ENCODE measurements at regions not wholly inside any gene's neighbourhood (a gene's known extent, or its start where the extent isn't known, plus 50 kb on each side); places are given as distances from the start of the nearest gene placed in this dataset.

DNA sequence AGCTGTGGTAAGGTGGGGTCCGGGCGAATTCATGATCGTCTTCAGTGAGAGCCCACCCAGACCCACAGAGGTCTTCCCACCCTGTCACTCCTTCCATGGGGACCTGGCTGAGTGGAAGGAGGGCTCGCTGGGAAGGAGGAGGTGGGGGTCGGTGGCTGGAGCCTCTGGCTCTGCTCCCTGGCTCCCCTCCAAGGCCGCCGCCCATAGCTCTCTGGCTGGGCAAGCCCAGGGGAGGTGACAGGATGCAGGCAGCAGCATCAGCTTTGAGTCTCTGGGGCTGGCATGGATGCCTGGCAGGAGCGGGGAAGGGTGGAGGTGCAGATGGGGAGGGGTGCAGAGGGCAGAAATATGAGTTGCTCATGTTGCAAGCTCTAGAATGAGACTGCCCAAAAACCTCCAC lies 147.0 kb downstream of the ENGASE start:
- Histone ChIP-seq H3K27ac (ENCODE audit: control insufficient read depth, insufficient read depth, low read length) (no peak overlapping the region), H3K4me2 (ENCODE audit: control insufficient read depth, extremely low read depth, insufficient read depth, low read depth, low read length) (no peak overlapping the region), H3K4me1 (ENCODE audit: control insufficient read depth, extremely low read depth, insufficient read depth, low read length) (peaks cover 3% of the 10 kb centered on the region), H2AFZ (ENCODE audit: control insufficient read depth, low read length) (no peak overlapping the region), H3K27me3 (ENCODE audit: control insufficient read depth, extremely low read depth, insufficient read depth, low read length) (peaks cover 58% of the 10 kb centered on the region), H3K79me2 (ENCODE audit: control insufficient read depth, insufficient read depth, low read length) (no peaks in the 10 kb centered on the region), H4K20me1 (ENCODE audit: control insufficient read depth, extremely low read depth, insufficient read depth, low read length) (no peaks in the 10 kb centered on the region), H3K9me3 (ENCODE audit: control insufficient read depth, low read depth, low read length) (no peaks in the 10 kb centered on the region), H3K4me3 (ENCODE audit: control insufficient read depth in 2 of 3, extremely low read depth in 1 of 3, insufficient read depth in 2 of 3, low read depth in 1 of 3, low read length in 3 of 3) (no peak overlapping the region), H3K36me3 (ENCODE audit: control insufficient read depth in 2 of 2, extremely low read depth in 1 of 2, insufficient read depth in 2 of 2, low read length in 2 of 2) (no peaks in the 10 kb centered on the region), H3K9me1 (ENCODE audit: control insufficient read depth, extremely low read depth, insufficient read depth, low read length) (no peaks in the 10 kb centered on the region), H3K9ac (ENCODE audit: control insufficient read depth, extremely low read depth, insufficient read depth, low read length) (no peak overlapping the region)
- dilution Hi-C loops (cut with MboI; ENCODE audit: extremely low pct_ligation_motif_present, low sequenced_read_pairs): no loop called here
- DNase-seq (ENCODE audit: low read depth, low spot score) (no peak), FAIRE-seq (no peak)
- TF ChIP-seq EZH2 (IDR thresholded peaks at IDR 0.05; ENCODE audit: low read length) (no peak), CTCF (optimal IDR thresholded peaks at IDR 0.05 in 1 of 3, IDR thresholded peaks at IDR 0.05 in 1 of 3, conservative IDR thresholded peaks at IDR 0.05 in 1 of 3; ENCODE audit: extremely low read depth in 1 of 3, insufficient read depth in 2 of 3, low read length in 3 of 3) (no peak)

DNA sequence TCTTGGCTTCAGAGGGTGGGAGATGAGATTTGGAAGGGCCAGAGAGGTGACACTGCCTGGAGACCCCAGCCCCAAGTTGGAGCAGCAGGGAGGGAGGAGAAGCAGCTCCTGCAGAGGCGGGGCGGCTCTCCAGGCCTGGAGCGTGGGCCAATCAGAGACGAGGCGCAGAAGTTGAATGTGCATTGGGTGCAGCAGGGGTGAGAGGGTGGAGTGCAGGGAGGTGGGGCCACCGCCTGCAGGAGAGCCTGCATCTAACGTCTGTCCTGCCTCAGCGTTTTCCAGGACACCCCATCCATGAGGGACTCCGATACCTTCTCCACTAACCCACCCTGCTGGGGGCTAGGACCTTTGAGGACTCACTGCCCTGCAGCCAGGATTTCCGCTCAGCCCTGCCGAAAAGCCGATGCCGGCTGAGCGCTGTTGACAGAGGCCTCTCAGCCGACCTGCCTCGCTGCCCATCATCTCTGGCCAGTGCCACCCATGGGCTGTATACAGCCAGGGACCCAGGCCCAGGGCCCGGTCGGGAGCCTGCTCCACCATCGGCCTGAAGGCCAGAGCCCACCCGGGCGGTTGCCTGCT lies 146.2 kb downstream of the ENGASE start:
- TF ChIP-seq CTCF (optimal IDR thresholded peaks at IDR 0.05 in 1 of 3, IDR thresholded peaks at IDR 0.05 in 1 of 3, conservative IDR thresholded peaks at IDR 0.05 in 1 of 3; ENCODE audit: extremely low read depth in 1 of 3, insufficient read depth in 2 of 3, low read length in 3 of 3): no peak
- TF ChIP-seq EZH2 (IDR thresholded peaks at IDR 0.05; ENCODE audit: low read length): no peak
- H3K4me3 ChIP-seq (ENCODE audit: control insufficient read depth in 2 of 3, extremely low read depth in 1 of 3, insufficient read depth in 2 of 3, low read depth in 1 of 3, low read length in 3 of 3): peak overlapping the region in 2 of 3 experiments; percentile 10 to 15
- no peak for FAIRE-seq
- dilution Hi-C loops (cut with MboI; ENCODE audit: extremely low pct_ligation_motif_present, low sequenced_read_pairs): no loop called here
- H3K9ac ChIP-seq (ENCODE audit: control insufficient read depth, extremely low read depth, insufficient read depth, low read length): no peak overlapping the region
- DNase-seq (ENCODE audit: low read depth, low spot score): no peak
- H3K9me1 ChIP-seq (ENCODE audit: control insufficient read depth, extremely low read depth, insufficient read depth, low read length): no peaks in the 10 kb centered on the region
- no peaks in the 10 kb centered on the region for H3K79me2 ChIP-seq (ENCODE audit: control insufficient read depth, insufficient read depth, low read length)
- no peak overlapping the region for H2AFZ ChIP-seq (ENCODE audit: control insufficient read depth, low read length)
- H3K4me1 ChIP-seq (ENCODE audit: control insufficient read depth, extremely low read depth, insufficient read depth, low read length): peaks cover 3% of the 10 kb centered on the region
- no peak overlapping the region for H3K27ac ChIP-seq (ENCODE audit: control insufficient read depth, insufficient read depth, low read length)
- no peaks in the 10 kb centered on the region for H3K36me3 ChIP-seq (ENCODE audit: control insufficient read depth in 2 of 2, extremely low read depth in 1 of 2, insufficient read depth in 2 of 2, low read length in 2 of 2)
- H3K9me3 ChIP-seq (ENCODE audit: control insufficient read depth, low read depth, low read length): no peaks in the 10 kb centered on the region
- H3K27me3 ChIP-seq (ENCODE audit: control insufficient read depth, extremely low read depth, insufficient read depth, low read length): peaks cover 66% of the 10 kb centered on the region
- H3K4me2 ChIP-seq (ENCODE audit: control insufficient read depth, extremely low read depth, insufficient read depth, low read depth, low read length): peak overlapping the region; percentile 76
- no peaks in the 10 kb centered on the region for H4K20me1 ChIP-seq (ENCODE audit: control insufficient read depth, extremely low read depth, insufficient read depth, low read length)

All from keratinocyte (primary cell).